DOHH2 (cell line): ENCODE measurements at regions not wholly inside any gene's neighbourhood (a gene's known extent, or its start where the extent isn't known, plus 50 kb on each side); places are given as distances from the start of the nearest gene placed in this dataset.

ENCODE experiments used
- H3F3A ChIP-seq: fragments of 200-600 bp; sonication (generic), shearing (Covaris generic); 2 replicates; pipeline ENCODE4 v1.6.0; 2016; ENCODE audit warnings: antibody characterized with exemption, mild to moderate bottlenecking; ENCODE audit not compliant: control insufficient read depth, insufficient read depth
- H3K27ac ChIP-seq: fragments of 200-600 bp; sonication (generic); 2 replicates; pipeline ENCODE4 v1.5.1; 2014; ENCODE audit warnings: low read depth, mild to moderate bottlenecking, low read length, moderate library complexity
- H3K27me3 ChIP-seq: fragments of 200-600 bp; sonication (generic); 2 replicates; pipeline ENCODE4 v1.6.1; 2014; ENCODE audit warnings: mild to moderate bottlenecking, low read length, mixed read lengths; ENCODE audit not compliant: control insufficient read depth
- H3K36me3 ChIP-seq: fragments of 200-600 bp; sonication (generic); 2 replicates; pipeline ENCODE4 v1.6.1; 2014; ENCODE audit warnings: mild to moderate bottlenecking, low read length, moderate library complexity, mixed read lengths; ENCODE audit not compliant: control insufficient read depth
- H3K4me1 ChIP-seq: fragments of 200-600 bp; sonication (generic); 2 replicates; pipeline ENCODE4 v1.6.1; 2014; ENCODE audit warnings: mild to moderate bottlenecking, low read length, mixed read lengths; ENCODE audit not compliant: control insufficient read depth
- H3K4me2 ChIP-seq: fragments of 200-600 bp; sonication (generic); 2 replicates; pipeline ENCODE4 v1.6.0; 2014; ENCODE audit warnings: mild to moderate bottlenecking, low read length, moderate library complexity
- H3K4me3 ChIP-seq: fragments of 200-600 bp; sonication (generic); 2 replicates; pipeline ENCODE4 v1.5.1; 2014; ENCODE audit warnings: mild to moderate bottlenecking, low read length, mixed read lengths
- H3K79me2 ChIP-seq: fragments of 200-600 bp; sonication (generic); 2 replicates; pipeline ENCODE4 v1.6.1; 2014; ENCODE audit warnings: mild to moderate bottlenecking, low read length, mixed read lengths; ENCODE audit not compliant: control insufficient read depth
- H3K9me2 ChIP-seq: fragments of 200-600 bp; sonication (generic); replicated peaks from 2 replicates; pipeline ENCODE4 v1.6.1; 2014; ENCODE audit warnings: mild to moderate bottlenecking, low read length, mixed read lengths; ENCODE audit not compliant: control insufficient read depth
- H3K9me3 ChIP-seq: fragments of 200-600 bp; sonication (generic); 2 replicates; pipeline ENCODE4 v1.6.1; 2014; ENCODE audit warnings: antibody characterized with exemption, low read length, mixed read lengths; ENCODE audit not compliant: control insufficient read depth, insufficient read depth
- H4K20me1 ChIP-seq: fragments of 200-600 bp; sonication (generic); 2 replicates; pipeline ENCODE4 v1.6.0; 2014; ENCODE audit warnings: low read depth, mild to moderate bottlenecking, antibody characterized with exemption, low read length, moderate library complexity; ENCODE audit not compliant: control insufficient read depth, insufficient read depth
- EZH2phosphoT487 ChIP-seq: fragments of 200-600 bp; sonication (generic); IDR thresholded peaks from 2 replicates; pipeline ENCODE4 v1.6.1; 2017; ENCODE audit warnings: borderline replicate concordance, mild to moderate bottlenecking, antibody characterized with exemption, low read length, moderate library complexity, mixed read lengths
- TF ChIP-seq, protein P1 (sequence below): fragments of 200-600 bp; sonication (generic); IDR thresholded peaks from one replicate; pipeline ENCODE4 v1.5.1; 2014; ENCODE audit warnings: antibody characterized with exemption, mild to moderate bottlenecking, low read depth, low read length; ENCODE audit not compliant: poor library complexity, severe bottlenecking

DNA sequence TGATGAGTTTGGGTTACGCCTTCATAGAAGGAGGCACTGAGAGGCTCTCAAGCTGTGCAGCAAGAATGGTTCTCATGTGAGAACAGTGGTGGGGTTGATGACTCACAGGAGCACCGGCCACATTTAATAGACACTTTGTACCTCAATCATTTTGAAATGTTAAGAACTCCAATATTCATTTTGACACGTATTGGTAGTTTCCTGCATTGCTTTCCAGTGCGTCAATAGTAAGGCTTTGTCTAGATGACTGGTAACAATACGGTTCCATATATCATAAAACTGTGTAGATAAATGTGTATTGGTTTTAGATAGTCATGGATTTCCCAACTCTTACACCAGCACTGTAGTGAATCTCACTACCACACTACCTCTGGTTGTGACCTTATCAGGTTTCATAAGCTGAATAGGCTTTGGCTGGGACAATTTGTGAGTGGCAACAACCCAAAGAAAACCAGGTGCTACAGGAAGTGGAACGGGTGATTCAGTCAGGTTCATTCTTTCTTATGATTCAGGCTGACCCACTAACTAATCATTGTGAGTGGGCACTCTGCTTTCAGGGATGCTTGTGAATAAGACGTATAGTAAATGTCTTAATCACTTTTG lies 362.6 kb downstream of the KLF5 start:
- no peaks in the 10 kb centered on the region for H4K20me1 ChIP-seq
- no peaks in the 10 kb centered on the region for H3K4me1 ChIP-seq
- H3K27ac ChIP-seq, result no peak overlapping the region
- no peak overlapping the region for H3K4me3 ChIP-seq
- no peaks in the 10 kb centered on the region for H3K27me3 ChIP-seq
- H3K9me3 ChIP-seq, result no peaks in the 10 kb centered on the region
- H3F3A ChIP-seq, result no peaks in the 10 kb centered on the region
- no peaks in the 10 kb centered on the region for H3K9me2 ChIP-seq
- no peaks in the 10 kb centered on the region for H3K79me2 ChIP-seq
- no peak overlapping the region for H3K4me2 ChIP-seq
- TF ChIP-seq EZH2phosphoT487, result no peak
- TF ChIP-seq, protein P1, sequence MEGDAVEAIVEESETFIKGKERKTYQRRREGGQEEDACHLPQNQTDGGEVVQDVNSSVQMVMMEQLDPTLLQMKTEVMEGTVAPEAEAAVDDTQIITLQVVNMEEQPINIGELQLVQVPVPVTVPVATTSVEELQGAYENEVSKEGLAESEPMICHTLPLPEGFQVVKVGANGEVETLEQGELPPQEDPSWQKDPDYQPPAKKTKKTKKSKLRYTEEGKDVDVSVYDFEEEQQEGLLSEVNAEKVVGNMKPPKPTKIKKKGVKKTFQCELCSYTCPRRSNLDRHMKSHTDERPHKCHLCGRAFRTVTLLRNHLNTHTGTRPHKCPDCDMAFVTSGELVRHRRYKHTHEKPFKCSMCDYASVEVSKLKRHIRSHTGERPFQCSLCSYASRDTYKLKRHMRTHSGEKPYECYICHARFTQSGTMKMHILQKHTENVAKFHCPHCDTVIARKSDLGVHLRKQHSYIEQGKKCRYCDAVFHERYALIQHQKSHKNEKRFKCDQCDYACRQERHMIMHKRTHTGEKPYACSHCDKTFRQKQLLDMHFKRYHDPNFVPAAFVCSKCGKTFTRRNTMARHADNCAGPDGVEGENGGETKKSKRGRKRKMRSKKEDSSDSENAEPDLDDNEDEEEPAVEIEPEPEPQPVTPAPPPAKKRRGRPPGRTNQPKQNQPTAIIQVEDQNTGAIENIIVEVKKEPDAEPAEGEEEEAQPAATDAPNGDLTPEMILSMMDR, result no peak
- H3K36me3 ChIP-seq, result no peaks in the 10 kb centered on the region

DNA sequence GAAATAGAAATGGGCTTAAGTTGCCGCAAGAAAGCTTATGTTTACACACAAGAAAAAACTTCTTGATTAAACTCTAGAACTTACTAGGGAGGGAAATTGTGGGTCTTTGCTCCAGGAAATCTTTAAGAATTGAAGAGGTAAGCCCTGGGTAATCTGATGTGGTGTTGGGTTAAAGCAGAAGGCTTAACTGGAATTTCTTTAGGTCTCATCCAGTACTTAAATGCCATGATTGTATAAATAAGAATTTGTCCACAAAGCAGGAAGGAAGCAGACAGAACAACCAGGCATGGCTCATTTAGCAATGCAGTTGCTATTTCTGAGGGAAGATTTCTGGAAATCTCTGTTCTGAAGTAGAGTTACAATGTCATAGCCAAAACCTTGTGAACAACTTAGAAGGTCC lies 360.4 kb downstream of the KLF5 start:
- Histone ChIP-seq H3K4me3 (no peak overlapping the region), H3K27me3 (no peaks in the 10 kb centered on the region), H3K9me2 (no peaks in the 10 kb centered on the region), H3K36me3 (no peaks in the 10 kb centered on the region), H3K9me3 (no peaks in the 10 kb centered on the region), H3K4me2 (no peak overlapping the region), H3K27ac (no peak overlapping the region), H3K79me2 (no peaks in the 10 kb centered on the region), H3F3A (no peaks in the 10 kb centered on the region), H3K4me1 (no peaks in the 10 kb centered on the region), H4K20me1 (no peaks in the 10 kb centered on the region)
- TF ChIP-seq, protein P1, result no peak
- TF ChIP-seq EZH2phosphoT487, result no peak

DNA sequence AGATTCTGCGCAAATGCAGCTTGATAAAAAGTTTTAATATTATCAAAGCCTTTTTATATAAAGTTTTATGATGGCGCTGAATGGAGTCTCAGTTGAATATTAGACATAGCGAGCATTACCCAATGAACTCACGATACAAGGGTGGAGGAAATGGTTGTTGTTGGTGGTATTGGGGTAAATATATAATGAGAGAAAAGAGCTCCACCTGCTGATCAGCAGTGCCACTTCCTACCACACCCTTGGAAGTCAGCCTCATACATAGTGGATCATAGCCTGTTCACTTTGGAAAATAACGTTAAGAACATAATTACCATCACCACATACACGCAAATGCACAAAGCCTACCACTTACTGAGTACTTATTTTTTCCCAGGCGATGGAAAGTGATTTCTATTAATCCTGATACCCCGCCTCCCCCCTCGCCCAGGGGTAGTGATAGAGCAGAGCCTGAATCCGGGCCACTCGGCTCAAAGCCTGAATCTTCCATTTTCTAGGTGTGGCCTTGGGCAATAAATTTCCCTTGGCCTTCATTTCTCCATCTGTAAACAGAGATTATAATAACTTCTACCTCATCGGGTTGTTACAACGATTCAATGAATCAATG lies 358.3 kb downstream of the KLF5 start:
- Histone ChIP-seq H3K36me3 (no peaks in the 10 kb centered on the region), H3K4me3 (no peak overlapping the region), H3K27ac (no peak overlapping the region), H3K4me1 (no peaks in the 10 kb centered on the region), H3K9me2 (no peaks in the 10 kb centered on the region), H3K79me2 (no peaks in the 10 kb centered on the region), H3F3A (no peaks in the 10 kb centered on the region), H4K20me1 (no peaks in the 10 kb centered on the region), H3K9me3 (no peaks in the 10 kb centered on the region), H3K4me2 (no peak overlapping the region), H3K27me3 (no peaks in the 10 kb centered on the region)
- TF ChIP-seq, protein P1, result no peak
- no peak for TF ChIP-seq EZH2phosphoT487
